ENCODE measurements at regions not wholly inside any gene's neighbourhood (a gene's known extent, or its start where the extent isn't known, plus 50 kb on each side); places are given as distances from the start of the nearest gene placed in this dataset.

DNA sequence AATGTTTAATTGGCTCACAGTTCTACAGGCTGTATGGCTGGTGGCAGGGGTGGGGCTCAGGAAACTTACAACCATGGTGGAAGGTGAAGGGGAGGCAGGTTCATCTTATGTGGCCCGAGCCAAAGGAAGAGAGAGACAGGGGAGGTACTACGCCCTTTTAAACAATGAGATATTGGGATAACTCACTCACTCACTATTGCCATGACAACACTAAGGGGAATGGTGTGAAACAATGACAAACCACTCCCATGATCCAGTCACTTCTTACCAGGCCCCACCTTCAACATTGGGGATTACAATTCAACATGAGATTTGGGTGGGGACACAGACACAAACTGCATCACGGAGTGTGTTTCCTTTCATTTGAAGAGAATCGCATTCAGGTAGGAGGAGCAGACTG is 220.9 kb downstream of the GADD45G start:
- no peaks in the 10 kb centered on the region for H3K9me1 ChIP-seq (ENCODE audit: control insufficient read depth, extremely low read depth, insufficient read depth, low read length)
- dilution Hi-C loops (cut with MboI; ENCODE audit: extremely low pct_ligation_motif_present, low sequenced_read_pairs), result no loop called here
- no peak overlapping the region for H3K27ac ChIP-seq (ENCODE audit: control insufficient read depth, insufficient read depth, low read length)
- no peaks in the 10 kb centered on the region for H3K9me3 ChIP-seq (ENCODE audit: control insufficient read depth, low read depth, low read length)
- TF ChIP-seq CTCF (optimal IDR thresholded peaks at IDR 0.05 in 1 of 3, IDR thresholded peaks at IDR 0.05 in 1 of 3, conservative IDR thresholded peaks at IDR 0.05 in 1 of 3; ENCODE audit: extremely low read depth in 1 of 3, insufficient read depth in 2 of 3, low read length in 3 of 3) (no peak), EZH2 (IDR thresholded peaks at IDR 0.05; ENCODE audit: low read length) (no peak)
- H3K36me3 ChIP-seq (ENCODE audit: control insufficient read depth in 2 of 2, extremely low read depth in 1 of 2, insufficient read depth in 2 of 2, low read length in 2 of 2), result no peaks in the 10 kb centered on the region
- H4K20me1 ChIP-seq (ENCODE audit: control insufficient read depth, extremely low read depth, insufficient read depth, low read length), result no peaks in the 10 kb centered on the region
- no peak overlapping the region for H3K4me3 ChIP-seq (ENCODE audit: control insufficient read depth in 2 of 3, extremely low read depth in 1 of 3, insufficient read depth in 2 of 3, low read depth in 1 of 3, low read length in 3 of 3)
- no peaks in the 10 kb centered on the region for H3K79me2 ChIP-seq (ENCODE audit: control insufficient read depth, insufficient read depth, low read length)
- no peak overlapping the region for H2AFZ ChIP-seq (ENCODE audit: control insufficient read depth, low read length)
- H3K27me3 ChIP-seq (ENCODE audit: control insufficient read depth, extremely low read depth, insufficient read depth, low read length), result no peaks in the 10 kb centered on the region
- H3K4me1 ChIP-seq (ENCODE audit: control insufficient read depth, extremely low read depth, insufficient read depth, low read length), result no peaks in the 10 kb centered on the region
- DNase-seq (ENCODE audit: low read depth, low spot score) (no peak), FAIRE-seq (no peak)
- no peak overlapping the region for H3K9ac ChIP-seq (ENCODE audit: control insufficient read depth, extremely low read depth, insufficient read depth, low read length)
- H3K4me2 ChIP-seq (ENCODE audit: control insufficient read depth, extremely low read depth, insufficient read depth, low read depth, low read length), result no peak overlapping the region

- TF ChIP-seq CTCF (optimal IDR thresholded peaks at IDR 0.05 in 1 of 3, IDR thresholded peaks at IDR 0.05 in 1 of 3, conservative IDR thresholded peaks at IDR 0.05 in 1 of 3; ENCODE audit: extremely low read depth in 1 of 3, insufficient read depth in 2 of 3, low read length in 3 of 3), result no peak
- TF ChIP-seq EZH2 (IDR thresholded peaks at IDR 0.05; ENCODE audit: low read length), result no peak
- H4K20me1 ChIP-seq (ENCODE audit: control insufficient read depth, extremely low read depth, insufficient read depth, low read length), result no peaks in the 10 kb centered on the region
- FAIRE-seq, result no peak
- DNase-seq (ENCODE audit: low read depth, low spot score), result no peak
- H3K27ac ChIP-seq (ENCODE audit: control insufficient read depth, insufficient read depth, low read length), result no peak overlapping the region
- dilution Hi-C loops (cut with MboI; ENCODE audit: extremely low pct_ligation_motif_present, low sequenced_read_pairs), result no loop called here
- no peak overlapping the region for H2AFZ ChIP-seq (ENCODE audit: control insufficient read depth, low read length)
- no peaks in the 10 kb centered on the region for H3K4me1 ChIP-seq (ENCODE audit: control insufficient read depth, extremely low read depth, insufficient read depth, low read length)
- H3K9me3 ChIP-seq (ENCODE audit: control insufficient read depth, low read depth, low read length), result no peaks in the 10 kb centered on the region
- H3K9ac ChIP-seq (ENCODE audit: control insufficient read depth, extremely low read depth, insufficient read depth, low read length), result no peak overlapping the region
- H3K27me3 ChIP-seq (ENCODE audit: control insufficient read depth, extremely low read depth, insufficient read depth, low read length), result no peaks in the 10 kb centered on the region
- no peaks in the 10 kb centered on the region for H3K9me1 ChIP-seq (ENCODE audit: control insufficient read depth, extremely low read depth, insufficient read depth, low read length)
- no peaks in the 10 kb centered on the region for H3K79me2 ChIP-seq (ENCODE audit: control insufficient read depth, insufficient read depth, low read length)
- no peaks in the 10 kb centered on the region for H3K36me3 ChIP-seq (ENCODE audit: control insufficient read depth in 2 of 2, extremely low read depth in 1 of 2, insufficient read depth in 2 of 2, low read length in 2 of 2)
- H3K4me2 ChIP-seq (ENCODE audit: control insufficient read depth, extremely low read depth, insufficient read depth, low read depth, low read length), result no peak overlapping the region
- no peak overlapping the region for H3K4me3 ChIP-seq (ENCODE audit: control insufficient read depth in 2 of 3, extremely low read depth in 1 of 3, insufficient read depth in 2 of 3, low read depth in 1 of 3, low read length in 3 of 3)
Measured at GRCh38 chr9:89826186-89826585, 221.4 kb downstream of the GADD45G start.

All from keratinocyte (primary cell).